NCI-H1930 (cell line): ENCODE measurements at regions not wholly inside any gene's neighbourhood (a gene's known extent, or its start where the extent isn't known, plus 50 kb on each side); places are given as distances from the start of the nearest gene placed in this dataset.
A peak's percentile ranks its signal among the peaks of the same experiment; 100 is the strongest.
"Not testable (repeated sequence)": the region's sequence is repeated elsewhere in the genome, so short reads cannot be mapped to it uniquely, and the experiment has no call there.

ENCODE experiments used
- DNase-seq, 2 experiments: peaks; one replicate each; lab custom pipeline; 2025; lab: John Stamatoyannopoulos, UW

- DNase-seq, result no peak
Observed at GRCh38 chr11:121358760-121359159, 66.2 kb downstream of the SC5D start.

- no peak for DNase-seq
Observed at GRCh38 chr11:121359591-121359990, 67.0 kb downstream of the SC5D start.

- not testable (repeated sequence) for DNase-seq
Observed at GRCh38 chr11:121362955-121363354, 70.4 kb downstream of the SC5D start.

GRCh38 chr11:121365304-121365703 is 72.7 kb downstream of the SC5D start:
- no peak for DNase-seq

GRCh38 chr11:121366038-121366437 is 73.5 kb downstream of the SC5D start:
- no peak for DNase-seq

- DNase-seq, result no peak
Observed at GRCh38 chr11:121367001-121367843, 74.7 kb downstream of the SC5D start.

- DNase-seq, result no peak
Observed at GRCh38 chr11:121367844-121368225, 75.3 kb downstream of the SC5D start.

- DNase-seq, result no peak
Observed at GRCh38 chr11:121368364-121369240, 76.0 kb downstream of the SC5D start.

- no peak for DNase-seq
Observed at GRCh38 chr11:121369366-121369765, 76.8 kb downstream of the SC5D start.

GRCh38 chr11:121372028-121372427 is 79.5 kb downstream of the SC5D start:
- peak; percentile 31 to 35 for DNase-seq

- DNase-seq, result no peak
Observed at GRCh38 chr11:121372671-121373429, 79.3 kb upstream of the SORL1 start.

- DNase-seq, result no peak
Observed at GRCh38 chr11:121374286-121374985, 77.7 kb upstream of the SORL1 start.

- DNase-seq, result no peak
Observed at GRCh38 chr11:121376130-121376529, 76.0 kb upstream of the SORL1 start.

- DNase-seq, result peak in 1 of 2 experiments; percentile 10
Observed at GRCh38 chr11:121379145-121379810, 72.8 kb upstream of the SORL1 start.

- DNase-seq, result no peak
Observed at GRCh38 chr11:121383716-121384115, 68.4 kb upstream of the SORL1 start.

GRCh38 chr11:121385688-121386087 is 66.4 kb upstream of the SORL1 start:
- no peak for DNase-seq
